Upper lobe of left lung (tissue), 6 donors: ENCODE measurements at regions not wholly inside any gene's neighbourhood (a gene's known extent, or its start where the extent isn't known, plus 50 kb on each side); places are given as distances from the start of the nearest gene placed in this dataset.

ENCODE experiments used
- ATAC-seq, 2 donors: fragments of 200-7000 bp; cut with Tn5 transposase; one replicate each; pipeline ENCODE4 v1.9.1; 2022; ENCODE audit warnings: mild to moderate bottlenecking in 2 of 2, moderate library complexity in 2 of 2; ENCODE audit not compliant: low FRiP score in 2 of 2
- DNase-seq, 2 donors: peaks; one replicate each; pipeline ENCODE4 v3.0.0-alpha.2; 2019 to 2020
- H3K27ac ChIP-seq, 4 donors: fragments of 200-600 bp; sonication (generic); one replicate each; pipeline ENCODE4 v1.5.1; 2016 to 2019
- H3K27me3 ChIP-seq, 4 donors: fragments of 200-600 bp; sonication (generic); one replicate each; pipeline ENCODE4 v1.5.1; 2017 to 2019
- H3K36me3 ChIP-seq, 4 donors: fragments of 200-600 bp; sonication (generic); one replicate each; pipeline ENCODE4 v1.5.1; 2016 to 2019
- H3K4me1 ChIP-seq, 4 donors: fragments of 200-600 bp; sonication (generic); one replicate each; pipeline ENCODE4 v1.5.1; 2018 to 2019
- H3K4me3 ChIP-seq, 4 donors: fragments of 200-600 bp; sonication (generic); one replicate each; pipeline ENCODE4 v1.5.1; 2017 to 2019; ENCODE audit warnings: mild to moderate bottlenecking in 2 of 4, moderate library complexity in 1 of 4
- H3K9me3 ChIP-seq, 4 donors: fragments of 200-600 bp; sonication (generic); one replicate each; pipeline ENCODE4 v1.5.1; 2018 to 2019
- EP300 ChIP-seq, 4 donors: sonication (generic); formaldehyde crosslinking; IDR thresholded peaks; one replicate each; pipeline ENCODE4 v1.5.1; 2017; ENCODE audit warnings: antibody characterized with exemption in 4 of 4, control low read depth in 2 of 4
- POLR2A ChIP-seq, 4 donors: fragments of 450-650 bp; IDR thresholded peaks; one replicate each; pipeline ENCODE4 v1.5.1; 2016 to 2017; ENCODE audit warnings: antibody characterized with exemption in 4 of 4, mild to moderate bottlenecking in 2 of 4
- POLR2AphosphoS5 ChIP-seq, 2 donors: sonication (generic); formaldehyde crosslinking; IDR thresholded peaks; one replicate each; pipeline ENCODE4 v1.5.1; 2017; ENCODE audit warnings: antibody characterized with exemption in 2 of 2
- WGBS, 2 donors: methylation state at CpG; one replicate each; pipeline ENCODE4 v1.1.5; 2017 to 2018; 5-methylcytosine and 5-hydroxymethylcytosine counted together
- TF ChIP-seq, protein P1 (sequence below), 6 experiments: fragments of 450-650 bp in 4 of 6; fragments of 200-600 bp in 2 of 6; sonication (generic) in 2 of 6; IDR thresholded peaks; one replicate each; pipeline ENCODE4 v1.5.1; 2016 to 2019; ENCODE audit warnings: antibody characterized with exemption in 6 of 6
- donor health status: DM: no; HTN: no; CAD: no; lungs with moderate emphysema.
- donor health status: DM: no; HTN: yes; CAD: no; lungs with severe emphysema.

DNA sequence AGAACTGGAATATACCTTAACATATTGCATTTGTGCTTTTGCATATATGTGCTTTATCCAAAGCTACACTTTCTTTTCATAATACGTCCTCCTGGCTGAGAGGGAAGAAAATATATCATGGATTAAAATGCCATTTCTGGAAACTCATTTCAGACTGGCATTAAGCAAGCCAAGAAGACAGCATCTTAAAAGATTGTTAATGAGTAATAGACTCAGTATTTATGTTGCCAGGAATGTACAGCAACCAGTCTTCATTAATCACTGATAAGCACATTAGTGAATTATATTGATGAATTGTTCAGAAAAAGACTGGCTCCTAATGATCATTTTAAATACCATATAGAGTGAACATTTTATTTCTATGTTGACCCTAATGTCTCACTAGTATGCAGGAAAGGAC lies 134.9 kb upstream of the IFNG-AS1 start:
- ATAC-seq: no peak
- H3K4me1 ChIP-seq: no peaks in the 10 kb centered on the region
- no peak overlapping the region for H3K27ac ChIP-seq
- TF ChIP-seq POLR2AphosphoS5 (IDR thresholded peaks at IDR 0.05) (no peak), POLR2A (IDR thresholded peaks at IDR 0.05) (no peak)
- TF ChIP-seq, protein P1, sequence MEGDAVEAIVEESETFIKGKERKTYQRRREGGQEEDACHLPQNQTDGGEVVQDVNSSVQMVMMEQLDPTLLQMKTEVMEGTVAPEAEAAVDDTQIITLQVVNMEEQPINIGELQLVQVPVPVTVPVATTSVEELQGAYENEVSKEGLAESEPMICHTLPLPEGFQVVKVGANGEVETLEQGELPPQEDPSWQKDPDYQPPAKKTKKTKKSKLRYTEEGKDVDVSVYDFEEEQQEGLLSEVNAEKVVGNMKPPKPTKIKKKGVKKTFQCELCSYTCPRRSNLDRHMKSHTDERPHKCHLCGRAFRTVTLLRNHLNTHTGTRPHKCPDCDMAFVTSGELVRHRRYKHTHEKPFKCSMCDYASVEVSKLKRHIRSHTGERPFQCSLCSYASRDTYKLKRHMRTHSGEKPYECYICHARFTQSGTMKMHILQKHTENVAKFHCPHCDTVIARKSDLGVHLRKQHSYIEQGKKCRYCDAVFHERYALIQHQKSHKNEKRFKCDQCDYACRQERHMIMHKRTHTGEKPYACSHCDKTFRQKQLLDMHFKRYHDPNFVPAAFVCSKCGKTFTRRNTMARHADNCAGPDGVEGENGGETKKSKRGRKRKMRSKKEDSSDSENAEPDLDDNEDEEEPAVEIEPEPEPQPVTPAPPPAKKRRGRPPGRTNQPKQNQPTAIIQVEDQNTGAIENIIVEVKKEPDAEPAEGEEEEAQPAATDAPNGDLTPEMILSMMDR (IDR thresholded peaks at IDR 0.05): no peak
- H3K9me3 ChIP-seq: no peaks in the 10 kb centered on the region
- 66 to 81% methylated on average over 1 of the region's 1 CpG for WGBS, 2 donors
- no peaks in the 10 kb centered on the region for H3K27me3 ChIP-seq
- no peaks in the 10 kb centered on the region for H3K36me3 ChIP-seq
- no peak overlapping the region for H3K4me3 ChIP-seq
- no peak for DNase-seq

DNA sequence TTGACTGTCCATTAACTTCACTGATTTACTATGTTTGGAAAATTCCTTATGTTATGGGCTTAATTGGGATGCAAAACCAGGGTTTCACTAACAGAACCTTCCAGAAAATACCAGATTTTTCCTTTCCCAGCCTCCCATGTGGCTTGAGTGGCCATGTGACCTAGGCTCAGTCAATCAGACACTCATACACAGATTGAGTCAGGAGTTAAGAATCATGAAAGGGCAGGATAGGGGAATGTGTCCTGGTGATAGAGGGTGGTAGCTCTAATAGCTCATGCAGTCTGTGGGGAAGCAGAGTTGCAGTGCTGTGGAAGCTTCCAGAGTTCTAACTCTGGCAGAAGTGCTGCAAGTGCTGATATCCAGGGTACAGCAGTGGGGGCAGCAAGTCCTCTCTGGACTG lies 134.1 kb upstream of the IFNG-AS1 start:
- ATAC-seq (no peak), DNase-seq (no peak)
- H3K4me1 ChIP-seq: no peaks in the 10 kb centered on the region
- no peaks in the 10 kb centered on the region for H3K9me3 ChIP-seq
- no peak overlapping the region for H3K27ac ChIP-seq
- H3K4me3 ChIP-seq: no peak overlapping the region
- no peaks in the 10 kb centered on the region for H3K27me3 ChIP-seq
- H3K36me3 ChIP-seq: no peaks in the 10 kb centered on the region
- TF ChIP-seq, protein P1 (IDR thresholded peaks at IDR 0.05): no peak
- TF ChIP-seq EP300 (IDR thresholded peaks at IDR 0.05): no peak
- no peak for TF ChIP-seq POLR2AphosphoS5 (IDR thresholded peaks at IDR 0.05)
- no peak for TF ChIP-seq POLR2A (IDR thresholded peaks at IDR 0.05)

DNA sequence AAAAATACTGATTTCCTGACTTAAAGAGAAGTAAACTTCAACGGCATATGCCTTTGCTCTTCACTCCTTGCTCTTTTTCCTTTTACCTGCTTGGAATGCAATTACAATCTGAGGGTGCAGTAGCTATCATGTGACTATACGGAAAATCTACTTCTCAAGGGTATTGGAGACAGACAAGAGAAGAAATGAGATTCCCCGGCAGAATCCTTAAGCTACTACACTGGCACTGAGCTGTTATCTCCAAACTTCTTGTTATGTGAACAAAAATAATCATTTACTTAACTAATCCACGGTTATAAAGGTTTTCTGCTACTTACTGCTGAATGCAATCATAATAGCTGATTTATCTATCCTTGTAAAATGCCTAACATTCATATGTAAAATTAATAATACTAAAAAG lies 118.0 kb upstream of the IFNG-AS1 start:
- DNase-seq: no peak
- WGBS, 2 donors: 71 to 82% methylated on average over 4 of the region's 4 CpGs

DNA sequence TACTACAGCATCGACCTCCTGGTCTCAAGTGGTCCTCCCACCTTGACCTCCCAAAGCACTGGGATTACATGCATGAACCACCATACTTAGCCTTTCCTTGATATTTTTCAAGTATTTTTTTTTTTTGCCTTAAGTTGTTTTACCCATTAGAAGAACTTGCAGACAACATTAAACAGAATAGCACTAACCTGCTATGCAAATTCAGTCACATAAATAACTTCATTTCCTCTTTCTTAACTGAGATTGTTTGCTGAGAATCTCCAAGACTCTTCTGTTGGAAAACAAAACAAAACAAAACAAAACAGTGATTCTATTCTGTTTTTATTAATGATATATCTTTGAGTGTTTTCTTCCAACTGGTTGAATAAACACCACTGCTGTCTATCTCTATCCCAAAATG lies 115.9 kb upstream of the IFNG-AS1 start:
- no peaks in the 10 kb centered on the region for H3K27me3 ChIP-seq
- no peak overlapping the region for H3K27ac ChIP-seq
- no peaks in the 10 kb centered on the region for H3K36me3 ChIP-seq
- no peaks in the 10 kb centered on the region for H3K4me1 ChIP-seq
- DNase-seq (no peak), ATAC-seq (no peak)
- TF ChIP-seq EP300 (IDR thresholded peaks at IDR 0.05): no peak
- TF ChIP-seq POLR2AphosphoS5 (IDR thresholded peaks at IDR 0.05): no peak
- TF ChIP-seq, protein P1 (IDR thresholded peaks at IDR 0.05): no peak
- no peak for TF ChIP-seq POLR2A (IDR thresholded peaks at IDR 0.05)
- 89 to 93% methylated on average over 1 of the region's 1 CpG for WGBS, 2 donors
- no peaks in the 10 kb centered on the region for H3K9me3 ChIP-seq
- no peak overlapping the region for H3K4me3 ChIP-seq

More for the DNA sequence above, 118.0 kb upstream of the IFNG-AS1 start:
- no peak overlapping the region for H3K4me3 ChIP-seq
- no peak overlapping the region for H3K27ac ChIP-seq
- TF ChIP-seq POLR2A (IDR thresholded peaks at IDR 0.05): no peak
- TF ChIP-seq POLR2AphosphoS5 (IDR thresholded peaks at IDR 0.05): no peak
- TF ChIP-seq, protein P1 (IDR thresholded peaks at IDR 0.05): no peak
- no peak for TF ChIP-seq EP300 (IDR thresholded peaks at IDR 0.05)
- ATAC-seq: no peak
- no peaks in the 10 kb centered on the region for H3K9me3 ChIP-seq
- H3K4me1 ChIP-seq: no peaks in the 10 kb centered on the region
- H3K36me3 ChIP-seq: no peaks in the 10 kb centered on the region
- H3K27me3 ChIP-seq: no peaks in the 10 kb centered on the region

DNA sequence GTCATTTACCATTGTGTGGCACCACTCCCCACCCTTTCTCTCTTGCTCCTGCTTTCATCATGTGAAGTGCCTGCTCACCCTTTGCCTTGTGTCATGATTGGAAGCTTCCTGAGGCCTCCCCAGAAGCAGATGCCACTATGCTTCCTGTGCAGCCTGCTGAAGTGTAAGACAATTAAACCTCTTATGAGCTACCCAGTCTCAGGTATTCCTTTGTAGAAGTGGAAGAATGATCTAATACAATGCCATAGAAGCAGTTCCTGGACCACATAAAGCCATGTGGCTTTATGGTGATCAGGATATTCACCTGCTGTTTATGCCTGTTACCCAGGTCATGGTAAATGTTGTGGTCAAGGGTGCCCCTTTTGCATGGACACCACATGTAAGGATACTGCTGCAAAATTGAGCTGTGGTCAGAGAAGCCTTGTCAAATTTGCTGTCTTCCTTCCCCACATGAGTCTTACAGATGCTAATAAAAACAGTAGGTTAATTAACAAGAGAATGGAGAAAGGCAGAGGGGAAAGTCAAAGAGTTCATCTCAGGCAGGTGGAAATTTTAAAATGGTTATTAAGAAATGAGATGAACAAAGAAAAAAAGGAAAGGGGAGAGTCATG lies 112.8 kb upstream of the IFNG-AS1 start:
- Histone ChIP-seq H3K27ac (no peak overlapping the region), H3K4me3 (no peak overlapping the region), H3K27me3 (no peaks in the 10 kb centered on the region), H3K36me3 (no peaks in the 10 kb centered on the region), H3K4me1 (no peaks in the 10 kb centered on the region), H3K9me3 (no peaks in the 10 kb centered on the region)
- DNase-seq: no peak
- no peak for TF ChIP-seq POLR2A (IDR thresholded peaks at IDR 0.05)
- TF ChIP-seq, protein P1 (IDR thresholded peaks at IDR 0.05): no peak
- no peak for ATAC-seq
